Liver (tissue), 3 donors: ENCODE measurements at regions not wholly inside any gene's neighbourhood (a gene's known extent, or its start where the extent isn't known, plus 50 kb on each side); places are given as distances from the start of the nearest gene placed in this dataset.
"Not testable (repeated sequence)": the region's sequence is repeated elsewhere in the genome, so short reads cannot be mapped to it uniquely, and the experiment has no call there.

ENCODE experiments used
- CTCF ChIP-seq: fragments of 150-350 bp; IDR thresholded peaks from 2 replicates; pipeline ENCODE4 v1.5.1; 2017; ENCODE audit warnings: improper control_type of control experiment, low read depth, low read length; ENCODE audit not compliant: missing input control
- FOXA1 ChIP-seq: IDR thresholded peaks from 2 replicates; pipeline ENCODE4 v1.6.1; 2016; ENCODE audit warnings: antibody characterized with exemption
- GABPA ChIP-seq, 2 donors: IDR thresholded peaks in 1 of 2; conservative IDR thresholded peaks in 1 of 2; 2 replicates each; pipeline ENCODE4 v1.6.1; 2016; ENCODE audit warnings: antibody characterized with exemption in 2 of 2, mild to moderate bottlenecking in 1 of 2, moderate library complexity in 1 of 2
- JUND ChIP-seq, 2 donors: IDR thresholded peaks; 2 replicates each; pipeline ENCODE4 v1.6.1; 2016; ENCODE audit warnings: antibody characterized with exemption in 2 of 2
- MAX ChIP-seq: IDR thresholded peaks from 2 replicates; pipeline ENCODE4 v1.6.1; 2016; ENCODE audit warnings: antibody characterized with exemption
- NR2F2 ChIP-seq: IDR thresholded peaks from 2 replicates; pipeline ENCODE4 v1.6.1; 2016; ENCODE audit warnings: antibody characterized with exemption
- RAD21 ChIP-seq, 2 donors: IDR thresholded peaks; 2 replicates each; pipeline ENCODE4 v1.6.1; 2016; ENCODE audit warnings: antibody characterized with exemption in 2 of 2, mild to moderate bottlenecking in 2 of 2
- RXRA ChIP-seq, 2 donors: IDR thresholded peaks; 2 replicates each; pipeline ENCODE4 v1.6.1; 2017 to 2018; ENCODE audit warnings: antibody characterized with exemption in 2 of 2, mild to moderate bottlenecking in 1 of 2
- SP1 ChIP-seq: IDR thresholded peaks from 2 replicates; pipeline ENCODE4 v1.6.1; 2018; ENCODE audit warnings: antibody characterized with exemption, mild to moderate bottlenecking
- TAF1 ChIP-seq: conservative IDR thresholded peaks from 2 replicates; pipeline ENCODE4 v1.6.1; 2016; ENCODE audit warnings: antibody characterized with exemption, mild to moderate bottlenecking
- ZBTB33 ChIP-seq: IDR thresholded peaks from 2 replicates; pipeline ENCODE4 v1.6.1; 2016; ENCODE audit warnings: antibody characterized with exemption
- TF ChIP-seq, protein P1 (sequence below): IDR thresholded peaks from 2 replicates; pipeline ENCODE4 v1.6.1; 2016; ENCODE audit warnings: antibody characterized with exemption, mild to moderate bottlenecking
- TF ChIP-seq, protein P2 (sequence below): IDR thresholded peaks from 2 replicates; pipeline ENCODE4 v1.6.1; 2016; ENCODE audit warnings: antibody characterized with exemption
- donor health status: healthy.
- donor health status: healthy.

DNA sequence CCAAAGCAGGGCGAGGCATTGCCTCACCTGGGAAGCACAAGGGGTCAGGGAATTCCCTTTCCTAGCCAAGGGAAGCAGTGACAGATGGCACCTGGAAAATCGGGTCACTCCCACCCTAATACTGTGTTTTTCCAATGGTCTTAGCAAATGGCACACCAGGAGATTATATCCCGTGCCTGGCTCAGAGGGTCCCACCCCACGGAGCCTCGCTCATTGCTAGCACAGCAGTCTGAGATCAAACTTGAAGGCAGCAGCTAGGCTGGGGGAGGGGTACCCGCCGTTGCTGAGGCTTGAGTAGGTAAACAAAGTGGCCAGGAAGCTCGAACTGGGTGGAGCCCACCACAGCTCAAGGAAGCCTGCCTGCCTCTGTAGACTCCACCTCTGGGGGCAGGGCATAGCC is 664.6 kb downstream of the NUP35 start:
- not testable (repeated sequence) for TF ChIP-seq CTCF; RXRA (IDR thresholded peaks at IDR 0.05); MAX; GABPA (IDR thresholded peaks at IDR 0.05 in 1 of 2, conservative IDR thresholded peaks at IDR 0.05 in 1 of 2); JUND (IDR thresholded peaks at IDR 0.05); RAD21 (IDR thresholded peaks at IDR 0.05); TAF1; FOXA1; SP1; NR2F2; ZBTB33
- TF ChIP-seq, protein P1, sequence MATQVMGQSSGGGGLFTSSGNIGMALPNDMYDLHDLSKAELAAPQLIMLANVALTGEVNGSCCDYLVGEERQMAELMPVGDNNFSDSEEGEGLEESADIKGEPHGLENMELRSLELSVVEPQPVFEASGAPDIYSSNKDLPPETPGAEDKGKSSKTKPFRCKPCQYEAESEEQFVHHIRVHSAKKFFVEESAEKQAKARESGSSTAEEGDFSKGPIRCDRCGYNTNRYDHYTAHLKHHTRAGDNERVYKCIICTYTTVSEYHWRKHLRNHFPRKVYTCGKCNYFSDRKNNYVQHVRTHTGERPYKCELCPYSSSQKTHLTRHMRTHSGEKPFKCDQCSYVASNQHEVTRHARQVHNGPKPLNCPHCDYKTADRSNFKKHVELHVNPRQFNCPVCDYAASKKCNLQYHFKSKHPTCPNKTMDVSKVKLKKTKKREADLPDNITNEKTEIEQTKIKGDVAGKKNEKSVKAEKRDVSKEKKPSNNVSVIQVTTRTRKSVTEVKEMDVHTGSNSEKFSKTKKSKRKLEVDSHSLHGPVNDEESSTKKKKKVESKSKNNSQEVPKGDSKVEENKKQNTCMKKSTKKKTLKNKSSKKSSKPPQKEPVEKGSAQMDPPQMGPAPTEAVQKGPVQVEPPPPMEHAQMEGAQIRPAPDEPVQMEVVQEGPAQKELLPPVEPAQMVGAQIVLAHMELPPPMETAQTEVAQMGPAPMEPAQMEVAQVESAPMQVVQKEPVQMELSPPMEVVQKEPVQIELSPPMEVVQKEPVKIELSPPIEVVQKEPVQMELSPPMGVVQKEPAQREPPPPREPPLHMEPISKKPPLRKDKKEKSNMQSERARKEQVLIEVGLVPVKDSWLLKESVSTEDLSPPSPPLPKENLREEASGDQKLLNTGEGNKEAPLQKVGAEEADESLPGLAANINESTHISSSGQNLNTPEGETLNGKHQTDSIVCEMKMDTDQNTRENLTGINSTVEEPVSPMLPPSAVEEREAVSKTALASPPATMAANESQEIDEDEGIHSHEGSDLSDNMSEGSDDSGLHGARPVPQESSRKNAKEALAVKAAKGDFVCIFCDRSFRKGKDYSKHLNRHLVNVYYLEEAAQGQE: not testable (repeated sequence)
- TF ChIP-seq, protein P2, sequence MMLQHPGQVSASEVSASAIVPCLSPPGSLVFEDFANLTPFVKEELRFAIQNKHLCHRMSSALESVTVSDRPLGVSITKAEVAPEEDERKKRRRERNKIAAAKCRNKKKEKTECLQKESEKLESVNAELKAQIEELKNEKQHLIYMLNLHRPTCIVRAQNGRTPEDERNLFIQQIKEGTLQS: not testable (repeated sequence)
